Bronchial epithelial cell (primary cell): ENCODE measurements at regions not wholly inside any gene's neighbourhood (a gene's known extent, or its start where the extent isn't known, plus 50 kb on each side); places are given as distances from the start of the nearest gene placed in this dataset.

Experiments
- DNase-seq: peaks from one replicate; pipeline ENCODE4 v3.0.0-alpha.2; 2010; ENCODE audit warnings: low read depth
- FAIRE-seq: peaks from 2 replicates; lab custom pipeline; 2011; peaks lifted over from hg19 to GRCh38; lab: Jason Lieb, UNC
- H3K27me3 ChIP-seq: 2 replicates; pipeline ENCODE4 v1.5.1; 2011; ENCODE audit warnings: low read length; ENCODE audit not compliant: control insufficient read depth, insufficient read depth
- H3K36me3 ChIP-seq: 2 replicates; pipeline ENCODE4 v1.5.1; 2011; ENCODE audit warnings: low read length; ENCODE audit not compliant: control insufficient read depth, insufficient read depth
- H3K4me3 ChIP-seq: 2 replicates; pipeline ENCODE4 v1.5.1; 2011; ENCODE audit warnings: mild to moderate bottlenecking, low read depth, low read length, control low read depth
- CTCF ChIP-seq: IDR thresholded peaks from 2 replicates; pipeline ENCODE4 v1.5.1; 2011; ENCODE audit warnings: mild to moderate bottlenecking, moderate library complexity, low read length, control low read depth, inconsistent platforms; ENCODE audit not compliant: insufficient read depth, severe bottlenecking

GRCh38 chr10:83374741-83375140 lies 764.6 kb upstream of the GHITM start:
- Histone ChIP-seq H3K27me3 (no peaks in the 10 kb centered on the region), H3K36me3 (no peaks in the 10 kb centered on the region), H3K4me3 (no peak overlapping the region)
- TF ChIP-seq CTCF: no peak
- DNase-seq (no peak), FAIRE-seq (no peak)

GRCh38 chr10:83375274-83375673 lies 764.0 kb upstream of the GHITM start:
- FAIRE-seq (no peak), DNase-seq (no peak)
- TF ChIP-seq CTCF: no peak
- no peaks in the 10 kb centered on the region for H3K36me3 ChIP-seq
- H3K27me3 ChIP-seq: no peaks in the 10 kb centered on the region
- H3K4me3 ChIP-seq: no peak overlapping the region

- TF ChIP-seq CTCF: no peak
- Histone ChIP-seq H3K4me3 (no peak overlapping the region), H3K36me3 (no peaks in the 10 kb centered on the region), H3K27me3 (no peaks in the 10 kb centered on the region)
- DNase-seq (no peak), FAIRE-seq (no peak)
Observed at GRCh38 chr10:83397806-83398205, 741.5 kb upstream of the GHITM start.

- Histone ChIP-seq H3K36me3 (no peaks in the 10 kb centered on the region), H3K27me3 (no peaks in the 10 kb centered on the region), H3K4me3 (no peak overlapping the region)
- FAIRE-seq: no peak
- TF ChIP-seq CTCF: no peak
- no peak for DNase-seq
Observed at GRCh38 chr10:83410570-83410969, 728.7 kb upstream of the GHITM start.

GRCh38 chr10:83425306-83425705 lies 714.0 kb upstream of the GHITM start:
- Histone ChIP-seq H3K27me3 (no peaks in the 10 kb centered on the region), H3K36me3 (no peaks in the 10 kb centered on the region), H3K4me3 (no peak overlapping the region)
- no peak for DNase-seq
- FAIRE-seq: no peak
- no peak for TF ChIP-seq CTCF

GRCh38 chr10:83427101-83427500 lies 712.2 kb upstream of the GHITM start:
- Histone ChIP-seq H3K36me3 (no peaks in the 10 kb centered on the region), H3K4me3 (no peak overlapping the region), H3K27me3 (no peaks in the 10 kb centered on the region)
- DNase-seq: no peak
- no peak for FAIRE-seq
- TF ChIP-seq CTCF: no peak
